GM19043 (cell line): ENCODE measurements at regions not wholly inside any gene's neighbourhood (a gene's known extent, or its start where the extent isn't known, plus 50 kb on each side); places are given as distances from the start of the nearest gene placed in this dataset.
"Not testable (repeated sequence)": the region's sequence is repeated elsewhere in the genome, so short reads cannot be mapped to it uniquely, and the experiment has no call there.

Experiments used
- ATAC-seq: cut with Tn5 transposase; IDR thresholded peaks from one replicate; pipeline ENCODE4 v1.9.1; 2021; ENCODE audit warnings: low read depth; ENCODE audit not compliant: unreplicated experiment

GRCh38 chr15:93771196-93772030, 459.9 kb upstream of the MCTP2 start:
- no peak for ATAC-seq

- ATAC-seq, result no peak
Measured at GRCh38 chr15:93770788-93771187, 460.6 kb upstream of the MCTP2 start.

GRCh38 chr15:93762036-93762435, 469.3 kb upstream of the MCTP2 start:
- no peak for ATAC-seq

GRCh38 chr15:93759629-93760028, 471.7 kb upstream of the MCTP2 start:
- no peak for ATAC-seq

GRCh38 chr15:93758824-93759223, 472.5 kb upstream of the MCTP2 start:
- ATAC-seq, result no peak

GRCh38 chr15:93748710-93749109, 482.7 kb upstream of the MCTP2 start:
- no peak for ATAC-seq

GRCh38 chr15:93734976-93735375, 496.4 kb upstream of the MCTP2 start:
- ATAC-seq, result not testable (repeated sequence)

GRCh38 chr15:93730724-93731123, 500.6 kb upstream of the MCTP2 start:
- ATAC-seq, result no peak

- ATAC-seq, result no peak
Measured at GRCh38 chr15:93722165-93722564, 509.2 kb upstream of the MCTP2 start.

- no peak for ATAC-seq
Measured at GRCh38 chr15:93720607-93721006, 510.8 kb upstream of the MCTP2 start.

GRCh38 chr15:93719921-93720351, 511.4 kb upstream of the MCTP2 start:
- ATAC-seq, result no peak

GRCh38 chr15:93716615-93717231, 514.6 kb upstream of the MCTP2 start:
- no peak for ATAC-seq

- no peak for ATAC-seq
Measured at GRCh38 chr15:93709708-93710107, 521.7 kb upstream of the MCTP2 start.

- no peak for ATAC-seq
Measured at GRCh38 chr15:93708724-93709445, 522.5 kb upstream of the MCTP2 start.

GRCh38 chr15:93707751-93708150, 523.6 kb upstream of the MCTP2 start:
- no peak for ATAC-seq

GRCh38 chr15:93706495-93707292, 524.7 kb upstream of the MCTP2 start:
- no peak for ATAC-seq

GRCh38 chr15:93705753-93706455, 525.5 kb upstream of the MCTP2 start:
- ATAC-seq, result no peak

- no peak for ATAC-seq
Measured at GRCh38 chr15:93703092-93703739, 528.1 kb upstream of the MCTP2 start.

GRCh38 chr15:93700051-93700450, 531.3 kb upstream of the MCTP2 start:
- ATAC-seq, result no peak

- ATAC-seq, result no peak
Measured at GRCh38 chr15:93694033-93694432, 537.3 kb upstream of the MCTP2 start.
